Fibroblast of the conjunctiva (primary cell): ENCODE measurements at regions not wholly inside any gene's neighbourhood (a gene's known extent, or its start where the extent isn't known, plus 50 kb on each side); places are given as distances from the start of the nearest gene placed in this dataset.

Source experiments
- DNase-seq: peaks from one replicate; pipeline ENCODE4 v3.0.0-alpha.2; 2010; ENCODE audit warnings: low read depth

- no peak for DNase-seq
Measured at GRCh38 chr14:104425171-104425681, 154.3 kb upstream of the C14orf180 start.

DNA sequence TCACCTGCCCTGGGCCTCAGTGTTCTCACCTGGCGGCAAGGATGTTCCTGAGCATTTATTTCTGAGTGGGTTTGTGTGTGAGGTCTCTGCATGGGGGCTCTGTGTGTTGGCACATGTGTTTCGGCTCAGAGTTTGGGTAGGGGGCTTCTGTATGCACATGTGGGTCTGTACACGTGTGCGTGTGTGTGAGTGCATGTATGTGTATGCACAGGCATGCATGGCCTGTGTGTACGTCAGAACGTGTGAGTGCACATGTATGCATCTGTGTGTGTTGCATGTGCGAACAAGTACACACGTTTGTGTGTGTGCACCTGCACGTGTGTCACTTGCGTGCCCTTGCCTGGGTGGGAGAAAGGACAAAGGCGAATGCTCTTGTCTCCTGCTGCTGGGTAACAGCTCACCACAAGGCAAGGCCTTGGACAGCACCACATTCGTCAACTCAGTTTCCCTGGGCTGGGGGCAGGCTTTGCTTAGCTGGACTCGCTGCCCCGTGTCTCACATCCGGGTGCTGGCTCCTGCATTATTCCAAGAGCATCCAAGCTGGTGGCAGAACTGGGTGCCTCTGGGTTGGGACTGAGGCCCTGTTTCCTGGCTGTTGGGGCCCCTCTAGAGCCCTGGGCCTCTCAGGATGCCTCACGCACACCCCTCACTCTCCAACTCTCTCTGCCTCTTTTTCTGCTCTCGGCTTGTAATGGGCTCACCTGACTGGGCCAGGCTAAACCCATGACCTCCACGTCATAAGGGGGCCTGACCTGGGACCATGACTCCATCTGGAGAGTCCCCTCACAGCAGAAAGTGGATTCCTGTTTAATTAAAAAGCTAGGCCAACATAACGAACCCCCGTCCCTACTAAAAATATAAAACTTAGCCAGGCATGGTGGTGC lies 153.6 kb upstream of the C14orf180 start:
- no peak for DNase-seq

- DNase-seq = no peak
Measured at GRCh38 chr14:104427131-104427851, 152.3 kb upstream of the C14orf180 start.

DNA sequence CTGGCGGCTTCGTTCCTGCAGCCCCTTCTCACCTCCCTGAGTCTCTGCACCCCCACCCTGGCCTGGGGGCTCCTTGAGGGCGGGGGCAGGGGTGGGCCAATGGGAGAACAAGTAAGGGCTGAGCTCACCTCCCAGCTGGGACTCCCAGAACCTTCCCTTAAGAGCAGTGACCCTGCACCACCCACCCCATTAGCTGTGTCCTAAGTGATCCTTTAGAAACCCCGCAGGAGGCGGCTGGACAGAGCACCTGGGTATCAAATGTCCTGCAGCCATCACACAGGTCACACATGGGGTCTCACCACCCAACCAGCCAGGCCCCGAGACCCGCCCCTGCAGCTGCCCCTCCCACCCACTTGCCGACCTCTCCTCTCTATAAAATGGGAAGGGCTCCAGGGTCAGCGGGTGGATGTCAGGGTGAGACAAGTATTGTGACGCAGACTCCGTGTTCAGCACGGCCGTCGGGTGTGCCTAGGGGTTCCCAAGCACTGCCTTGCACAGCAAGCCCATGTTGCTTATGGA lies 151.2 kb upstream of the C14orf180 start:
- DNase-seq = no peak

DNA sequence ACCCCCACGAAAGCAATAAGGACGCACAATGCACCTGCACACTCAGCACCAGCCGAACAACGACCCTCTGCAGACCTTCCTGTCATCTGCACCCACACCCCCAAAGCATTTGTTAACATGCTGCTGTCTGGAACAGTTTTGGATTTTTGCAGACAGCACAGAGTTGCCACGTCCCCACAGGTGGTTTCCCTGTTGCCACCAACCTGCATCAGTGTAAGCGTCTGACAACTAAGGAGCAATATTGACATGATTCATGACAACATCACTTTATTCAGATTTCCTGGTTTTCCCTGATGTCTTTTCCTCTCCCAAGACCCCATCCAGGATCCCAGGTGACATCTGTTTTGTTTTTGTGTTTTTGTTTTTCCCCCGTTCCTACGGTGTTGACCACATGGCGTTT lies 150.7 kb upstream of the C14orf180 start:
- DNase-seq = no peak

DNA sequence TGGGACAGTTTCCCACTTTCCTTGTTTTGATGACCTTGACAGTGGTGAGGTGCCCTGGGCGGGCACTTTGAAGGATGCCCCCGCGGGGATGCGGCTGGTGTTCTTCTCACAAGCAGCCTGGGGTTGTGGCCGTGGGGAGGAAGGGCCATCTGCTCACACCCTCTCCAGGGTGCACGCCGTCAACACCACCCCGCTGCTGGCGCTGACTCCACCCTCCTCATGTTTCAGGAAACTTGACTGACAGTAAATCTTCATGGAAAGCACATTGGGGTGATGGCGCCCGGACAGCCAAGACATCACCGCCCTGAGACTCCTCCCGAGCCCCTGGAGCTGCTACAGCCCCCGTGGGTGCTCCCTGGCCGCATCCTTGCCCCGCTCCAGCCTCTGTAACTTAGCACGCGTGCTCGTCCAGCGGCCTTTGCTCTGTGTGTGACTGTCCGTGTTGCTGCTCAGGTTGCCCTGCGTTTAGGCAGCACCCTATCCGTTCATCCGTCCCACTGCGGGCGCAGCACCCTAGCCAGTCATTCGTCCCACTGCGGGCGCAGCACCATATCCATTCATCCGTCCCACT lies 150.2 kb upstream of the C14orf180 start:
- DNase-seq = no peak

DNA sequence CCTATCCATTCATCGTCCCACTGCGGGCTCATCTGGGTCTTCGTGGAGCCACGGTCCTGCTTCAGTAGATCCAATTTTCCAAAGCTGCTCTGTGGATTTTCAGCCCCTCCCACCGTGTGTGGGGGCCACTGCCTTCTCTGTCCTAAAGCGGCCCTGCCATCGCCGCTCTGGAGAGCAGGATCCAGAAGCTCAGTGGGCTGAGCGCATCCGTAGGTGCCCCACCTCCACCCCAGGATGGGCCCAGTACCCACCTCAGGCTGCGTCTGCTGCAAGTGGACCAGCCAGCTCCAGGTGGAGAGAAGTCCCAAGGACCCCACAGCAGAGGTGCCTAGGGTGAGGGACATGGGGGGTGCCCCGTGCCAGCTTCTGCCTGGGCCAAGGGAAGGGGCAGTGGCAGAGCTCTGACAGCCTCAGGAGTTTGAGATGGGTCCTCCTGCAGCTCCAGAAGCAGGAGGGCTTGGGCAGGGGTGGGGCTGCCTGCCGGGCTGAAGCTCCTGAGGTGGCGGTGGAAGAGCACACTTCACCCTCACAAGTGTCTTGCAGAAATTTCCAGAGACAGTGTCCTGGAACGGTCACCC lies 148.1 kb upstream of the C14orf180 start:
- no peak for DNase-seq

- no peak for DNase-seq
Measured at GRCh38 chr14:104431929-104432541, 147.5 kb upstream of the C14orf180 start.

DNA sequence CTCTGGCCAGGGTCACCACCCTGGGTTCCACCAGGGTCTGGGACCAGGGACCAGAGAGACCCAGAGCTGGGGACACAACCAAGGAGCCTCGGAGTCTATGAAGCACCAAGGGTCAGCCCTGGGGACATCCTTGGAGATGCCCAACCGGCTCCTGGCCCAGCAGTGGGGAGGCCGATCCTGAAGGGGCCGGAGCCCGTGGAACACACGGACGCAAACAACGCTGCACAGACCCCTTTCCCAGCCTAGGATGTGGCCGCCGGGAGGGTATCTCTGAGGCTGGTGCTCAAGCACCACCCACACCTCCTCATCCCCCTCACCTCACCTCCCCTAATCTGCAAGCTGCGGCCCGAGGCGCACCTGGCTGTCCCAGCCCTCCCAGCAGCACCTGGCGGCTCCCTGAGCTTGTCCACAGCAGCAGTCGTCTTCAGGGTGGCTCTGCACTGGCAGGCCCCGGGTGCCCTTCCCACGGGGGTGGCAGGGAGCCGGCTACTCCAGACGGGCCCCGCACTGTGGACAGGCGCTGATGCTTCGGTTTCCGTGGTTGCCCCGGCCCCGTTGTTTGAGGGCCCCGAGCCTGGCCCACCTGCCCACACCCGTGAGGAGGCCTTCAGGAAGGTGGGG lies 146.8 kb upstream of the C14orf180 start:
- no peak for DNase-seq

DNA sequence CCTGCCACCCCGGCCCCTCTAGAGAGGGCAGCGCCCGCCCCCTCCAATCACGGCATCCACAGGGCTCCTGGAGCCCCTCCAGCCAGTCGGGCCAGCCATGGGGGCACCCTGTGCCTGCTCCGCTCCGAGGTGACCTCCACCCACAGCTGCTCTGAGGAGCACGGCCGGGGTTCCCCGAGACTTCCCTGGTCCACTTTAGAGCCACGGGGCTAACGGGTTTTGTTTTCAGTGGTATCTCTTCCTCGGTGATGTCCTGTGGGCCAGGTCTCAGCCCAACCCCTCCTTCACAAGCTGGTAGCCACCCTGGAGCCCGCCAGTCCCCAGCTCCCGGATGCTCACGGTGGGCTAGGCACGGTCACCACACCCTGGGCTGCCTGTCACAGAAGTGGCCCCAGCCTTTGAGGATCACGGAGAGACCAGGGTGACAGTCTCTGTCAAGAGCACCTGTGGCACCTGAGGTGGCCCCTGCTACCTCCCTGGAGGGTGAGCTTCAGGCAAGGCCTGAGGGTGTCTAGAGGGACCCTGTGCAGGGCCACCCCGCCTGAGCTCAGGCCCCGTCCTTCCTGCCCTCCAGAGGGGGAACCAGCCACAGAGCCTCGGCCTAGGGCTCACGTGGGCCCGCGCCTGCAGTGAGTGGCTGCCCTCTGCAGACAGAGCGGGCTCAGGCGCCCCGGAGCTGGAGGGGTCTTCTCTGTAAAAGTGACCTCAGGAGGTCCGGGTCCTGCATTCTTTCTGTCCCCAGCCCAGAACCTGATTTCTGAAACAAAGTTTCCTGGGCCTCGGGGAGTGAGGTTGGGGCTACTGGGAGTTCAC lies 146.0 kb upstream of the C14orf180 start:
- no peak for DNase-seq

DNA sequence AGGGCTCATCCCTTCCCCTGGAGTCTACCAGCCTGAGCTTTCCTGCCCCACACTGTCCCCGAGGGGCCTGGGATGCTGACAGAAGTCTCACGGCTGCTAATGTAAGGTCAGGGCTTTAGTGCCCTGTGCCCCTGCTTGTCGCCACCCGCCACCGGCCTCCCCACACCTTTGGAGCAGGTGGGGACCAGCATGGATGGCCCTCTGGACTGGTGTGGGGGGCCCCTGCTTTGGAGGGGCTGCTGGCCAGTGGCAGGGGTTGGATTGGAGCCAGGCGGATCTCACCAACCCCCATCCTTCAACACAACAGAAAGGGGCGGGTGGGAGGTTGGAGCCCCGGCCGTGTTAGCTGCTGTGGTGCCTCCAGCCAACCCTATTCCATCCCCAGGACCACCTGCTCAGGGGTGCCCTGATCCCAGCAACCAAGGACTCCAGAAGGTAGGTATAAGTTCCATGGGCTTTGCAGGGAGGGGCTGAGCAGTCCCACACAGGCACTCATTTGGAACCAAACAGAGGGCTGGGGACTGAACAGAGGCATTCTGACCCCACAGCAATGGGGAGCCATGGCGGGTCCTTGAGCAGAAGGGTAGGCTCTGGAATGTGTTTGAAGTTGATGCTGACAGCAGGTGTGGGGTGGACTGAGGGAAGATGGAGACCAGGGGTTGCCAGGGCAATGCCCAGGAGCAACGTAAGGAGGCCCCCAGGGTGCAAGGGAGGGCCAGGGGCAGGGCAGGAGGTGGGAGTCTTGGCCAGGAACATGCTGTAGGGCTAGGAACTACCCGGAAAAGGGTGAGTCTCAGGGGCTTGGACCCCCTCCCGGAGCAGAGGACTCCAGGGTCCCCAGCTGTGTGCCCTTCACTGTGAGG lies 145.1 kb upstream of the C14orf180 start:
- DNase-seq = no peak

DNA sequence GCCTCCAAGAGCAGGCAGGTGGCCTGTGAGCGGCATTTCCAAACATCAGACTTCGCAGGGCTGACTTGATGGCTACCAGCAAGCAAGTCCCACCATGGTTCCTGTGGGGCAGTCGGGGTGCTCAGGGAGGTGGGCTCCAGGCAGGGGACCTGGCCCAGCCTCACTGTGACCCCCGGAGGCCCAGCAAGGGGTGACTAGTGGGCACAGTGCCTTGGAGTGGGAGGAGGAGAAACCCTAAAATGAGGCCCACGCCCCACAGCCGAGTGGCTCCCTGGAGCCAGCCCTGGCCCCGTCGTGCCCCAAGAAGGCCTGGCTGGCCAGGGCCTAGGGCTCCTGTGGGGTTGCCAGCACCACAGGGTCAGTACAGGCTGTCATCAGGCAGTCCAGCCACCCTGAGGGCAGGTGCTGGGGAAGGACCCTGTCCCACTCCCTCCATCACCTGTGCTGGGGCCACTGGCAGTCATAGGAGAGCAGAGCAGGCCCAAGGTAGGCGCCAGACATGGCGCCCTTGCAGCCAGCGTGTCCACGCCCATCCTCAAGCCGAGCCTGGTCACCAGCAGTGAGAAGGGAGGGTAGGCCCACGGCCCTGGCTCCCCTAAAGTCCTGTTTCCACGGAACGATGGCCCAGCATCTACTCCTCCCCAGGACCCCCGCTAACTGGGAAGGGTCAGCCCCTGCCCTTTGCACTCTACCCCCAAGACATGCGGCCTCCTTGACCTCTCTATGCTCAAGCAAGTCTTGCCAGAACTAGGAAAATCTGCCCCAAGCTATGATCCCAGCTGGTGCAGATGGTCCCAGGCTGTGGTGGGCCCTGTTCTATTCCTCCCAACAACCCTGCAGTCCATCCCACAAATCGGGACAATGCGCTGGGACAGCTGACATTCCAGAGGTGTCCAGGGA lies 144.2 kb upstream of the C14orf180 start:
- no peak for DNase-seq

DNA sequence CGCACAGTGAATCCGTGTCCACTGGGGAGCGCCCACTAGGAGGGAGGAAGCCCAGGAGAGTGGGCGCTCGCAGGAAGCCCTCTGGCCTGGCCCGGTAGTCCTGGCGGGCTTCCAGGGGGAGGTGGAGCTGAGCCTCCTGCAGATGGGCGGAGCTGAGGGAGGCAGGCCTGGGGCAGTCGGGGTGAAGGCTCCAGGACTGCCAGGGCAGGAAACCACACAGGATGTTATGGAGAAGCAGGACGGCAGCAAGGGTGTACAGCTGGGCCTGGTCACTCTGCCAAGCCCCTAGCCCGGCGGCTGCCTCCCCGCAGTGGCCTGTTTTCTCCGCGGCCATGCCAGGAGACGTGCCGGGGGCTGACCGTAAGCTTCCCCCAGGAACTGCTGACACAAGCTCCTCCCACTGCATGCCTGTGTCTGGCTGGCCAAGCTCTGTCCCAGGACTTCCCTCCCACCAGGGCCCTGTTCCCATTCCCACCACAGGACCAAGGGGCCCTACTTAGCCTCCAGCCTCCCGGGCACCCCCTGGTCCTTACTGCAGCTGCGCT lies 143.4 kb upstream of the C14orf180 start:
- no peak for DNase-seq

DNA sequence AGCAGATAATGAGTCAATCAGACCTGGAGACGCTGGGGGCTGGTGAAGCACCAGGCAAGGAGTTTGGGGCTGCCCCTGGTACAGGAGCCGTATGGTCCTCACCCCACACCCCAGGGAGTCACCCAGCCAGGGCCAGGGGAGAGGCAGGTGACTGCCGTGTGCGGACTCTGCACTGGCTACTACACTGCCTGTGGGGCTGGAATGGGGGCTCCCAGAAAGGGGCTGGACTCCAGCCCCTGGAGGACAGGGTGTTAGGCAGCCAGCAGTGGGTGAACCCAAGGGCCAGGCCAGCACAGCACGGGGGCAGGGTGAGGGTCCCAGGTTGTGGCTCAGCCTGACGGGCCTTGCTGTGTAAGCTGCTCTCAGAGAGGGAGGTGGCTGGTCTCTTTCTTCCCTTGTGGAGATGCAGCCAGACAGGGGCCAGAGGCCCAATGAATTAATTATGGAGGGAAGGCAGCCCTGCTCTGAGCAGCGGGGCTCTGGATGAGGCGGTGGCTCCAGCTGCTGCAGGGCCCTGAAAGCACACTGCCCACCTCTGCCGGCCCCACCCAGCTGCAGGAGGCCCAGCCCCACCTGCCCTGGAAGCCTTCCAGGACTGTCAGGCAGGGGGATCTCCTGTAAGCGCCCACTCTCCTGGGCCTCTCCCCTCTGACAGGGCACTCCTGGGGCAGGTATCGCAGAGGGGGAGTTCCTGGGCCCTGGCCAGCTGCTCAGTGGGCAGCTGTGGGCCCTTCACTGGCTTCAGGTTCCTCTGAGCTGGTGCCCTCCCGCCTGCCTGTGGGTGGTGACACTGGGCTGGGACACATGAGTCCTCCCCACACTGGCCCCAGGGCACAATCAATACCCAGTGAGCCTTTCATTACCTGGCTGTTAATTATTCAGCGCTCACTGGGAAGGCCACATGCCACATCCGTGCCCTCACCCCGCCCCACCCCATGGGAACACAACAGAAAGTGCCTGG lies 142.5 kb upstream of the C14orf180 start:
- no peak for DNase-seq

DNA sequence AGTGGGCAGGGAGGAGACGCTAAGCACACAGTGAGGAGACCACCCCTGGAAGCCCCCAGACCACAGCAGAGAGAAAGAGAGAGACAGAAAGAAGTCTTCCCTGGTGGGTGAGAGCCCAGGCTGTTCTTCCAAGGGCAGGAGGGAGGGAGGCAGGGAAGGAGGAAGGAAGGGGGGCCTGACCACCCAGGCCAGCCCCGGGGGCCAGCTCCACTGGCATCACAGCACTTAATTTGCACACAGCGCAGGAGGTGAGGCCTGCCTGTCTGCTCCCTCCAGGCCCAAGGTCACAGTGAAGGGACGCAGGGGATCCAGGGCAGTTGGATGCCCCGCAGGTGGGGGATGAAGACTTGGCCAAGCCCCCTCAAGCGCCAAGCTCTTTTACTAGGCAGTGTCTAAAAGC lies 141.9 kb upstream of the C14orf180 start:
- DNase-seq = no peak

DNA sequence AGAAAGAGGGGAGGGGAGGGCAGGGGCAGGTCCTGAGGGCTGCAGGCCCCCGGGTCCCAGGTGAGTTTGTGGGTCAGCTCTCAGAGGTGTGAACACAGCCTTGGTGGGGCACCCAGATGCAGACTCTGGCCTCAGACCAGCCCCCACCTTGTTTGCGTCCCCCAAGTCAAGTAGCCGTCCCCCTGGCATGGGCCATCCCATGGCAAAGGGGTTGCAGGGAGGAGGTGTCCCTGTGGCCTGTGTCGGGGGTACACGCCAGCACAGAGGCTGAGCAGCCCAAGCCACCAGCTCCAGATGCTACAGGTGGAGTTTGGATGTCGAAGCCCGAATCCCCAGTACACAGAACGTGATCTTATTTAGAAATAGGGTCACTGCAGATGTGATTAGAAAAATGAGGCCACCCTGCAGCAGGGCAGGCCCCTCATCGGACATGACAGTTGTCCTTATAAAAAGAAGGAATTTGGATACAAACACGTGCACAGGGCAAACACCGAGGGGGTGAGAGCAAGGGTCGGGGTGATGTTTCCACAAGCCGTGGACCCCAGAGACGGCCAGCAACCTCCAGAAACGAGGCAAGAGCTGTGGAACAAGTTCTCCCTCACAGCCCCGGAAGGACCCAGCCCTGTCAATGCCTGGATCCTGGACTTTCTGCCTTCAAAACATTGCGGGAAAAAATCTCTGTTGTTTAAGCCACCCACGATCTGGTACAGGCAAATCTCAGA lies 141.2 kb upstream of the C14orf180 start:
- DNase-seq = no peak
